Endothelial cell of umbilical vein (primary cell): ENCODE measurements at regions not wholly inside any gene's neighbourhood (a gene's known extent, or its start where the extent isn't known, plus 50 kb on each side); places are given as distances from the start of the nearest gene placed in this dataset.

Source experiments
- BruUV-seq: library from RNA; stranded (reverse); fragments of 400-500 nt; replicated peaks from 2 replicates; lab custom pipeline; 2021; lab: Mats Ljungman, UMichigan
- CTCF ChIA-PET: fragments of 300-600, 350-600 bp; sonication (Branson Sonifier 250); formaldehyde crosslinking; loops from one replicate; lab custom pipeline; 2021; ENCODE audit warnings: antibody characterized with exemption, inconsistent platforms; lab: Charles Lee
- POLR2A ChIA-PET: fragments of 300-600, 350-600 bp; sonication (Branson Sonifier 250); formaldehyde crosslinking; loops from one replicate; lab custom pipeline; 2021; ENCODE audit warnings: antibody characterized with exemption, inconsistent platforms; lab: Charles Lee
- DNase-seq: peaks from one replicate; pipeline ENCODE4 v3.0.0-alpha.2; 2011; ENCODE audit warnings: low read depth, low spot score
- FAIRE-seq: peaks from 2 replicates; lab custom pipeline; 2011; peaks lifted over from hg19 to GRCh38; lab: Jason Lieb, UNC
- H2AFZ ChIP-seq: 2 replicates; pipeline ENCODE4 v1.6.0; 2012; ENCODE audit warnings: low read depth, low read length, control low read depth, inconsistent platforms
- H3K27ac ChIP-seq: 2 replicates; pipeline ENCODE4 v1.5.1; 2011; ENCODE audit warnings: low read depth, mild to moderate bottlenecking, control low read depth, low read length, moderate library complexity; ENCODE audit not compliant: insufficient read depth
- H3K27me3 ChIP-seq, 2 experiments: 2 replicates each; pipeline versions ENCODE4 v1.6.0 to v1.6.1; 2011; ENCODE audit warnings: low read length in 2 of 2, mixed read lengths in 1 of 2; ENCODE audit not compliant: control insufficient read depth in 2 of 2, insufficient read depth in 2 of 2
- H3K36me3 ChIP-seq, 2 experiments: 2 replicates in 1 of 2; 3 replicates in 1 of 2; pipeline ENCODE4 v1.5.1; 2011; ENCODE audit warnings: low read length in 2 of 2, mild to moderate bottlenecking in 1 of 2, moderate library complexity in 1 of 2; ENCODE audit not compliant: control insufficient read depth in 2 of 2, insufficient read depth in 2 of 2; ENCODE audit errors: extremely low read depth in 1 of 2
- H3K4me1 ChIP-seq: 3 replicates; pipeline ENCODE4 v1.5.1; 2011; ENCODE audit warnings: mild to moderate bottlenecking, low read length; ENCODE audit not compliant: control insufficient read depth, insufficient read depth; ENCODE audit errors: extremely low read depth
- H3K4me2 ChIP-seq: 2 replicates; pipeline ENCODE4 v1.6.1; 2011; ENCODE audit warnings: low read length, control low read depth, mixed read lengths; ENCODE audit not compliant: insufficient read depth
- H3K4me3 ChIP-seq, 3 experiments: fragments of 200-600 bp in 1 of 3; sonication (generic), shearing (Covaris generic) in 1 of 3; replicated peaks in 1 of 3; 2 replicates each; pipeline ENCODE4 v1.5.1; 2011 to 2016; ENCODE audit warnings: control low read depth in 3 of 3, low read length in 3 of 3, mild to moderate bottlenecking in 2 of 3, inconsistent platforms in 1 of 3, low read depth in 1 of 3, moderate library complexity in 1 of 3; ENCODE audit not compliant: insufficient read depth in 1 of 3
- H3K79me2 ChIP-seq: 2 replicates; pipeline ENCODE4 v1.6.0; 2012; ENCODE audit warnings: low read length, inconsistent platforms; ENCODE audit not compliant: control insufficient read depth, insufficient read depth
- H3K9ac ChIP-seq: replicated peaks from 2 replicates; pipeline ENCODE3; 2011; ENCODE audit warnings: low read length, control low read depth; ENCODE audit not compliant: insufficient read depth; ENCODE audit errors: extremely low read depth
- H3K9me1 ChIP-seq: replicated peaks from 3 replicates; pipeline ENCODE4 v1.6.0; 2011; ENCODE audit warnings: mild to moderate bottlenecking, low read length; ENCODE audit not compliant: control insufficient read depth, insufficient read depth; ENCODE audit errors: extremely low read depth
- H3K9me3 ChIP-seq: replicated peaks from 2 replicates; pipeline ENCODE4 v1.5.1; 2012; ENCODE audit warnings: low read length, inconsistent platforms; ENCODE audit not compliant: control insufficient read depth, insufficient read depth
- H4K20me1 ChIP-seq: replicated peaks from 2 replicates; pipeline ENCODE3; 2011; ENCODE audit warnings: mild to moderate bottlenecking, low read length; ENCODE audit not compliant: control insufficient read depth, insufficient read depth; ENCODE audit errors: extremely low read depth
- CTCF ChIP-seq, 2 donors: IDR thresholded peaks; 1 replicate in 1 of 2; 2 replicates in 1 of 2; pipeline ENCODE4 v1.5.1; 2011; ENCODE audit warnings: low read length in 2 of 2, mild to moderate bottlenecking in 2 of 2, moderate library complexity in 2 of 2, control low read depth in 1 of 2, inconsistent platforms in 1 of 2, low read depth in 1 of 2; ENCODE audit not compliant: insufficient read depth in 1 of 2; ENCODE audit errors: extremely low read depth in 1 of 2
- EZH2 ChIP-seq: IDR thresholded peaks from 2 replicates; pipeline ENCODE4 v1.6.1; 2012; ENCODE audit warnings: borderline replicate concordance, low read depth, mild to moderate bottlenecking, moderate library complexity, low read length, inconsistent platforms; ENCODE audit not compliant: severe bottlenecking
- FOS ChIP-seq: IDR thresholded peaks from 2 replicates; pipeline ENCODE4 v1.6.1; 2011; ENCODE audit warnings: mild to moderate bottlenecking, low read length, moderate library complexity, borderline replicate concordance; ENCODE audit not compliant: insufficient read depth
- GATA2 ChIP-seq: IDR thresholded peaks from 2 replicates; pipeline ENCODE4 v1.7.0; 2011; ENCODE audit warnings: low read depth, mild to moderate bottlenecking, moderate library complexity, mixed read lengths, low read length; ENCODE audit not compliant: insufficient read length, insufficient read depth
- JUN ChIP-seq: IDR thresholded peaks from 2 replicates; pipeline ENCODE4 v1.6.1; 2011; ENCODE audit warnings: borderline replicate concordance, low read depth; ENCODE audit not compliant: insufficient read length, insufficient read depth
- MAX ChIP-seq: IDR thresholded peaks from 2 replicates; pipeline ENCODE4 v1.6.1; 2011; ENCODE audit not compliant: insufficient read depth, insufficient read length
- MYC ChIP-seq: IDR thresholded peaks from one replicate; pipeline ENCODE4 v1.6.1; 2011; ENCODE audit warnings: mild to moderate bottlenecking, low read depth, low read length
- POLR2A ChIP-seq: IDR thresholded peaks from 2 replicates; pipeline ENCODE4 v1.6.1; 2012; ENCODE audit warnings: low read depth, mild to moderate bottlenecking, control low read depth, low read length
- POLR2AphosphoS5 ChIP-seq: IDR thresholded peaks from 2 replicates; pipeline ENCODE4 v1.6.1; 2012; ENCODE audit warnings: low read depth, mild to moderate bottlenecking, control low read depth, low read length, moderate library complexity; ENCODE audit not compliant: insufficient read depth
- dilution Hi-C: fragments of 300-500 bp; cut with MboI; formaldehyde crosslinking; loops from one replicate; pipeline ENCODE4 v1.15.0; 2019; ENCODE audit warnings: low sequenced_read_pairs; ENCODE audit not compliant: extremely low pct_ligation_motif_present
- intact Hi-C: fragments of 100-400 bp; cut with micrococcal nuclease; formaldehyde crosslinking; loops from one replicate; pipeline ENCODE4 v1.10.0; 2022

GRCh38 chr2:107281637-107282036 lies 395.7 kb upstream of the ST6GAL2 start:
- H3K4me3 ChIP-seq = no peak overlapping the region
- no peaks in the 10 kb centered on the region for H3K4me1 ChIP-seq
- H3K79me2 ChIP-seq = no peaks in the 10 kb centered on the region
- FAIRE-seq (no peak), DNase-seq (no peak)
- H3K27me3 ChIP-seq = no peaks in the 10 kb centered on the region
- intact Hi-C loops = no loop called here
- dilution Hi-C loops = no loop called here
- TF ChIP-seq CTCF (IDR thresholded peaks at IDR 0.05; ENCODE audit: extremely low read depth in 1 of 2, insufficient read depth in 1 of 2, low read depth in 1 of 2, low read length in 2 of 2) = no peak
- no peaks in the 10 kb centered on the region for H3K9me3 ChIP-seq
- H3K9ac ChIP-seq = no peak overlapping the region
- no peaks in the 10 kb centered on the region for H3K36me3 ChIP-seq
- no peaks in the 10 kb centered on the region for H4K20me1 ChIP-seq
- H2AFZ ChIP-seq = no peak overlapping the region
- H3K27ac ChIP-seq = no peak overlapping the region
- no peaks in the 10 kb centered on the region for H3K9me1 ChIP-seq
- no TSS peak for BruUV-seq
- CTCF ChIA-PET = no interaction called here
- POLR2A ChIA-PET = no interaction called here
- no peak overlapping the region for H3K4me2 ChIP-seq

- dilution Hi-C loops = no loop called here
- H3K4me2 ChIP-seq = no peak overlapping the region
- POLR2A ChIA-PET = no interaction called here
- no peak for TF ChIP-seq GATA2
- TF ChIP-seq POLR2A = no peak
- TF ChIP-seq FOS = no peak
- TF ChIP-seq EZH2 = no peak
- TF ChIP-seq POLR2AphosphoS5 = no peak
- TF ChIP-seq MYC = no peak
- TF ChIP-seq MAX = no peak
- TF ChIP-seq CTCF (IDR thresholded peaks at IDR 0.05; ENCODE audit: extremely low read depth in 1 of 2, insufficient read depth in 1 of 2, low read depth in 1 of 2, low read length in 2 of 2) = no peak
- TF ChIP-seq JUN = no peak
- H4K20me1 ChIP-seq = no peaks in the 10 kb centered on the region
- no peaks in the 10 kb centered on the region for H3K9me3 ChIP-seq
- H3K9me1 ChIP-seq = no peaks in the 10 kb centered on the region
- no peak overlapping the region for H3K4me3 ChIP-seq
- H3K27ac ChIP-seq = no peak overlapping the region
- FAIRE-seq (no peak), DNase-seq (no peak)
- BruUV-seq = no TSS peak
- no peaks in the 10 kb centered on the region for H3K36me3 ChIP-seq
- H3K79me2 ChIP-seq = no peaks in the 10 kb centered on the region
- no peaks in the 10 kb centered on the region for H3K4me1 ChIP-seq
- intact Hi-C loops = no loop called here
- no peak overlapping the region for H2AFZ ChIP-seq
- CTCF ChIA-PET = no interaction called here
- H3K27me3 ChIP-seq = no peaks in the 10 kb centered on the region
- H3K9ac ChIP-seq = no peak overlapping the region
These were observed 396.2 kb upstream of the ST6GAL2 start for GRCh38 chr2:107282135-107282534.
